Brain microvascular endothelial cell (primary cell): ENCODE measurements at regions not wholly inside any gene's neighbourhood (a gene's known extent, or its start where the extent isn't known, plus 50 kb on each side); places are given as distances from the start of the nearest gene placed in this dataset.
A peak's percentile ranks its signal among the peaks of the same experiment; 100 is the strongest.

Experiments
- DNase-seq: peaks from one replicate; pipeline ENCODE4 v3.0.0-alpha.2; 2020
- H3K27ac ChIP-seq: fragments of 250-450 bp; sonication (Bioruptor Pico); 2 replicates; pipeline ENCODE4 v1.5.1; 2020; ENCODE audit warnings: mild to moderate bottlenecking, moderate library complexity
- H3K27me3 ChIP-seq: fragments of 250-450 bp; sonication (Bioruptor Pico); replicated peaks from 2 replicates; pipeline ENCODE4 v1.5.1; 2020; ENCODE audit warnings: mild to moderate bottlenecking
- H3K36me3 ChIP-seq: fragments of 250-450 bp; sonication (Bioruptor Pico); replicated peaks from 2 replicates; pipeline ENCODE4 v1.5.1; 2020; ENCODE audit warnings: mild to moderate bottlenecking
- H3K4me3 ChIP-seq: 2 replicates; pipeline ENCODE4 v1.5.1; 2011; ENCODE audit warnings: low read depth, mild to moderate bottlenecking, control low read depth, low read length, moderate library complexity
- CTCF ChIP-seq: IDR thresholded peaks from 2 replicates; pipeline ENCODE4 v1.5.1; 2011; ENCODE audit warnings: low read depth, mild to moderate bottlenecking, moderate library complexity, low read length, control low read depth, inconsistent platforms; ENCODE audit errors: missing control alignments
- in situ Hi-C: cut with HindIII; loops from 2 replicates; pipeline ENCODE4 v1.10.0; 2017; ENCODE audit warnings: low sequenced_read_pairs, low pct_ligation_motif_present

DNA sequence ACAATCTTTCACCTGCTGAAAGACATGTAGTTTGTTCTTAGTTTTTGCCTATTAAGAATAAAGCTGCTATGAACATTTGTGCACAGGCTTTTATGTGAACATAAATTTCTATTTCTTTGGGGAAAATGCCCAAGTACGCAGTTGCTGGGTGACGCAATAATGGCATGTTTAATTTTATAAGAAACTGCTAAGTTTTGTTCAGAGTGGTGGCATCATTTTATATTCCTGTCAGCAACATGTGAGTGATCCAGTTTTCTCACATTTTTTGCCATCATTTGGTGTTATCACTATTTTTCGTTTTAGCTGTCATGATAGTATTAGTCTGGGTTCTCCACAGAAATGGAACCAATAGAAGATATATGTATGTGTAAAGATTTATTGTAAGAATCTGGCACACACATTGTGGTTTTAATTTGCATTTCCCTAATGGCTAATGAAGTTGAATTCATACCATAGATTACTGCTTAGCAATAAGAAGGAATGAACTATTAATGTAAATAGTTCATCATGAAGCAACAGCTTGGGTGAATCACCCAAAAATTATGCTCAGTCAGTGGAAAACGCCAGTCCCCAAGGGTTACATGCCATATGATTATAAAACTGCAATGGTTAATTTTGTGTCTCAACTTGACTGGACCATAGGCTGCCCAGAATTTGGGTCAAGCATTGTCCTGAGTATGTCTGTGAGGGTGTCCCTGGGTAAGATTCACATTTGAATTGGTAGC lies 358.6 kb downstream of the MSX2 start:
- in situ Hi-C loops, result no loop called here
- Histone ChIP-seq H3K4me3 (no peak overlapping the region), H3K27me3 (no peaks in the 10 kb centered on the region), H3K36me3 (no peaks in the 10 kb centered on the region), H3K27ac (no peak overlapping the region)
- no peak for DNase-seq
- no peak for TF ChIP-seq CTCF

DNA sequence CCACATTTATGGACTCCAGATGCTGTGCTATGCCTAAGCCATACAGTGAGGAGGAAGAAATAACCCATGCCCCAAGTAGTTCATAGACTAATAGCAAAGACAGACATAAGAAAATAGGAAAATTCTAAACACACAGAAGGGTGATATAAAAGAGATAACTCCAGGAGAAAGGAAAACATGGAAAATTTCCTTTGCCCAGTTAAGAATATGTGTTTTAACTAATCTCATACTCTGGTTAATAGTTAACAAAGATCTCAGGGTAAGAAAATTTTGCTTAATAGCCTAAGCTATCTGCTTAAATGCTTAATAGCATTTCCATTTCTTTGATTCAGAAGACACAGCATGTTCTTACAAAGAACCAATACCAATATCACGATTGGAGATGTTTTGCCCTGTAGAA lies 358.0 kb downstream of the MSX2 start:
- TF ChIP-seq CTCF, result no peak
- H3K4me3 ChIP-seq, result no peak overlapping the region
- H3K27me3 ChIP-seq, result no peaks in the 10 kb centered on the region
- no peak overlapping the region for H3K27ac ChIP-seq
- in situ Hi-C loops, result no loop called here
- H3K36me3 ChIP-seq, result no peaks in the 10 kb centered on the region
- no peak for DNase-seq

- Histone ChIP-seq H3K36me3 (no peaks in the 10 kb centered on the region), H3K27ac (no peak overlapping the region), H3K27me3 (no peaks in the 10 kb centered on the region), H3K4me3 (no peak overlapping the region)
- no peak for TF ChIP-seq CTCF
- in situ Hi-C loops, result no loop called here
- no peak for DNase-seq
Observed at GRCh38 chr5:175079707-175080106, 355.3 kb downstream of the MSX2 start.

GRCh38 chr5:175070283-175070682 lies 345.9 kb downstream of the MSX2 start:
- in situ Hi-C loops, result no loop called here
- no peaks in the 10 kb centered on the region for H3K27me3 ChIP-seq
- no peak overlapping the region for H3K27ac ChIP-seq
- H3K4me3 ChIP-seq, result no peak overlapping the region
- no peaks in the 10 kb centered on the region for H3K36me3 ChIP-seq
- TF ChIP-seq CTCF, result no peak
- no peak for DNase-seq

DNA sequence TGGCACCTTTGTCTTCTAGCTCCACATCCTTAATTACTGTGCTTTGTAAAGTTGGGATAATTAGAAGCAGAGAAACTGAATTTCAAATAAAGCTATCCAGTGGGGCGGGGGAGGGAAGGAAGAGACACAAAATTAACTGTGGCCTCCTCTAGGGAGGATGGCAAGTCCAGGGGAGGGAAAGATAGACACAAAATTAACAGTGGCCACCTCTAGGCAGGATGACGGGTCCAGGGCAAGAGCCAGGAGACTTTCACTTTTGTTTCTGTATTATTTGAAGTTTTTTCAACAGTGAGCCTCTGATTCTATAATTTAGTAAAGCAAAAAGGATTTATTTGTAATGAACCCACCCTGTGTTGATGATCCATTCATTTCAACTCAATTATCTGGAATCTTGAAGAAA lies 335.9 kb downstream of the MSX2 start:
- no peak overlapping the region for H3K27ac ChIP-seq
- no peak for TF ChIP-seq CTCF
- in situ Hi-C loops, result no loop called here
- H3K4me3 ChIP-seq, result no peak overlapping the region
- DNase-seq, result no peak
- H3K36me3 ChIP-seq, result no peaks in the 10 kb centered on the region
- H3K27me3 ChIP-seq, result no peaks in the 10 kb centered on the region

DNA sequence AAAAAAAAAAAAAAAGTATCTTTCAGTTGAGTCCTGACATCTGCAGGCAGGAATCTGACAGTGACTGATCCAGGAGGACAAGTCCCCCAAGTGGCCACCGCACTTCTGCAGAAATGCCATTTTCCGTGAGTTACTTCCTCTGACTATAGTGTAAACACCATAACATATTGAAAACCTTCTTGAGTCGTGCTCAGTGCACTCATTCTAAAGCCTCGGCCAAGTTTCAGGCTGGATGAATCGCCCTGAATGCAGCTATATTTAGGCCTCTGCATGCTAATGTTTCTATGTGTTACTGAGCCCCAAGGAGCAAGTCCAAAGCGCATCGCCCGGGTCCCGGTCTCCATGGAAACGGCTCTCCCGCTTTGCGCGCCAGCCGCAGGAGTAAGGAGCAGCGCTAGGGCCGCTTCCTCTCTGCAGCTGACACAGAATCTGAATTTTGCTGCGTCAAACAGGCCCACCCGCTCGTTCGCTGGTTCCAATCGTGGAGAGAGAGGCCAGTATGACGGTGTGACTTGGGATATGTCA lies 335.4 kb downstream of the MSX2 start:
- no peaks in the 10 kb centered on the region for H3K36me3 ChIP-seq
- H3K27me3 ChIP-seq, result no peaks in the 10 kb centered on the region
- DNase-seq, result peak; percentile 7
- no peak for TF ChIP-seq CTCF
- H3K4me3 ChIP-seq, result no peak overlapping the region
- no peak overlapping the region for H3K27ac ChIP-seq
- in situ Hi-C loops, result no loop called here
